GM21390 (cell line): ENCODE measurements at regions not wholly inside any gene's neighbourhood (a gene's known extent, or its start where the extent isn't known, plus 50 kb on each side); places are given as distances from the start of the nearest gene placed in this dataset.

Experiments used
- ATAC-seq: cut with Tn5 transposase; IDR thresholded peaks from one replicate; pipeline ENCODE4 v1.9.1; 2021; ENCODE audit not compliant: unreplicated experiment

DNA sequence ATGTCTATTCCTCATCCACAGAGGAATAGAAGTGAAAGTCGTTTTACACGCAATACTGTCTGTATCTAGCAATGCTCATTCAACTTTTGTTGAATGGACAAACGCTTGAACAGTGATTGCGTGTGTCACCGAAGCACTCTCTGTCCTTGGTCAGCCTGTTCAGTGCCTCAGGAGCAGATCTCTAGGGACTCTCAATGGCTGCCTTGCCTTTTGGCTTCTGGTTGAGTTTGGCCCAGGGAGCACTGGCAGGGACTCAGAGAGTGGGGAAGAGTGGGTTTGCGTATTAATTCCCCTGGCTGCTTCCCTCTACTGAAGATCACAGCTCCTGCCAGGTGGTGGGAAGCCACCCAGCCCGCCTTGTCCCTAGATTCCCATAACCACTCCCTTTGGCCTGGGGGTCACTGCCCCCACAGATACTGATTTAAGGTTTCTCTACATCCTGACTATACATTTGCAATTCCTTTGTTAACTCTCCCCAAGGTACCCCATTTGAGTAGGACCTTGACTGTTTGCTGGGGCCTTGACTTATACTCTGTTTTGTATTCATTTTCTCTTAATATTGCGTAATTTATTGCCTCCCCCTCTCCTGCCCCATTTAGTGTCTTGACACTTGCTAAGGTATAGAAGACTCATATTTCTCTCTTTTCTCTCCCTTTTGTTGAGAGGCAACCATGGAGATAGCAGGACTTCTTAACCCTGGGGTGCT, 61.7 kb upstream of the USP24 start:
- ATAC-seq = no peak

DNA sequence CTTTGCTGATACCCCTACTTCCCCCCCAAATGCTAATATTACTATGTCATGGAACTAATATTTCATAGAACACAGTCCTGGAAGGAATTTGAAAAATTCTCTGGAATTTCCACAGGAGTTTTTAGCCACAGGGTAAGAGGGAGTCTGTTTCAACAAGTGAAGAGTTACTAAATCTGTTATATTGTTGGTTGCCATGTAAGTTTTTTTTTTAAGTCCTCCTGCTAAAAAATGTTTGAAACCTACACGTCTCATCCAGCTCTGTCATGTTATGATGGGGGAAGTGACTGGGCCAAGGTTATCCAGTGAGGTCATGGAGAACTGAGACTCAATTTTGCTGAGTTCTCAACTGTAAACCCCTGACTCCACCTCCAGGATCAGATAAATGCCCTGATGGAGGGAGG, 60.8 kb upstream of the USP24 start:
- ATAC-seq = no peak

- ATAC-seq = no peak
These were observed 60.1 kb upstream of the USP24 start for GRCh38 chr1:55275151-55275748.

GRCh38 chr1:55272994-55273393, 57.8 kb upstream of the USP24 start:
- ATAC-seq = no peak
